HG03442 (cell line): ENCODE measurements at regions not wholly inside any gene's neighbourhood (a gene's known extent, or its start where the extent isn't known, plus 50 kb on each side); places are given as distances from the start of the nearest gene placed in this dataset.
"Not testable (repeated sequence)": the region's sequence is repeated elsewhere in the genome, so short reads cannot be mapped to it uniquely, and the experiment has no call there.

Experiments used
- ATAC-seq: cut with Tn5 transposase; IDR thresholded peaks from one replicate; pipeline ENCODE4 v1.9.1; 2021; ENCODE audit warnings: mild to moderate bottlenecking, moderate library complexity; ENCODE audit not compliant: unreplicated experiment

GRCh38 chr16:33009468-33009867 lies 184.6 kb upstream of the TP53TG3C start:
- ATAC-seq = peak; percentile 66

- ATAC-seq = not testable (repeated sequence)
Observed at GRCh38 chr16:33027121-33027520, 166.9 kb upstream of the TP53TG3C start.

- ATAC-seq = not testable (repeated sequence)
Observed at GRCh38 chr16:33027941-33028340, 166.1 kb upstream of the TP53TG3C start.

- not testable (repeated sequence) for ATAC-seq
Observed at GRCh38 chr16:33028707-33029390, 165.2 kb upstream of the TP53TG3C start.

- ATAC-seq = not testable (repeated sequence)
Observed at GRCh38 chr16:33048849-33049248, 145.2 kb upstream of the TP53TG3C start.

GRCh38 chr16:33059206-33059605 lies 134.8 kb upstream of the TP53TG3C start:
- no peak for ATAC-seq

GRCh38 chr16:33059654-33060421 lies 134.2 kb upstream of the TP53TG3C start:
- not testable (repeated sequence) for ATAC-seq

- not testable (repeated sequence) for ATAC-seq
Observed at GRCh38 chr16:33062763-33063162, 131.3 kb upstream of the TP53TG3C start.

- not testable (repeated sequence) for ATAC-seq
Observed at GRCh38 chr16:33063365-33064170, 130.5 kb upstream of the TP53TG3C start.

- ATAC-seq = not testable (repeated sequence)
Observed at GRCh38 chr16:33064454-33065073, 129.5 kb upstream of the TP53TG3C start.
